Astrocyte (in vitro differentiated cells and primary cell): ENCODE measurements at regions not wholly inside any gene's neighbourhood (a gene's known extent, or its start where the extent isn't known, plus 50 kb on each side); places are given as distances from the start of the nearest gene placed in this dataset.
A peak's percentile ranks its signal among the peaks of the same experiment; 100 is the strongest.

ENCODE experiments used
- DNase-seq: peaks from one replicate; pipeline ENCODE4 v3.0.0-alpha.2; 2010; ENCODE audit warnings: low read depth
- FAIRE-seq: peaks from 2 replicates; lab custom pipeline; 2011; peaks lifted over from hg19 to GRCh38; lab: Jason Lieb, UNC
- H2AFZ ChIP-seq: 2 replicates; pipeline ENCODE4 v1.6.0; 2012; ENCODE audit warnings: low read depth, low read length, inconsistent platforms
- H3K27ac ChIP-seq: 2 replicates; pipeline ENCODE4 v1.5.1; 2011; ENCODE audit warnings: low read depth, low read length, inconsistent platforms
- H3K27me3 ChIP-seq: 2 replicates; pipeline ENCODE4 v1.6.0; 2011; ENCODE audit warnings: low read length, inconsistent platforms; ENCODE audit not compliant: insufficient read depth
- H3K36me3 ChIP-seq: 2 replicates; pipeline ENCODE4 v1.5.1; 2011; ENCODE audit warnings: low read length, inconsistent platforms; ENCODE audit not compliant: insufficient read depth
- H3K4me1 ChIP-seq: 2 replicates; pipeline ENCODE4 v1.5.1; 2011; ENCODE audit warnings: low read length, inconsistent platforms; ENCODE audit not compliant: insufficient read depth
- H3K4me2 ChIP-seq: 2 replicates; pipeline ENCODE4 v1.6.0; 2012; ENCODE audit warnings: low read length, inconsistent platforms
- H3K4me3 ChIP-seq: 2 replicates; pipeline ENCODE4 v1.5.1; 2011; ENCODE audit warnings: low read depth, mild to moderate bottlenecking, low read length, inconsistent platforms; ENCODE audit not compliant: insufficient read depth
- H3K79me2 ChIP-seq: 2 replicates; pipeline ENCODE4 v1.6.0; 2012; ENCODE audit warnings: mild to moderate bottlenecking, low read length, inconsistent platforms; ENCODE audit not compliant: insufficient read depth
- H3K9ac ChIP-seq: 2 replicates; pipeline ENCODE4 v1.6.0; 2012; ENCODE audit warnings: mild to moderate bottlenecking, low read length, inconsistent platforms
- H3K9me3 ChIP-seq: 2 replicates; pipeline ENCODE4 v1.5.1; 2012; ENCODE audit warnings: low read depth, mild to moderate bottlenecking, low read length, inconsistent platforms; ENCODE audit not compliant: insufficient read depth
- H4K20me1 ChIP-seq: 2 replicates; pipeline ENCODE4 v1.6.0; 2012; ENCODE audit warnings: low read length, inconsistent platforms; ENCODE audit not compliant: insufficient read depth
- H3K27ac Mint-ChIP-seq: one replicate; pipeline ENCODE4 v1.8.0; 2021; ENCODE audit warnings: mild to moderate bottlenecking, mixed read lengths; ENCODE audit not compliant: unreplicated experiment
- H3K27me3 Mint-ChIP-seq: one replicate; pipeline ENCODE4 v1.8.0; 2021; ENCODE audit warnings: low read depth, mixed read lengths; ENCODE audit not compliant: unreplicated experiment
- H3K36me3 Mint-ChIP-seq: one replicate; pipeline ENCODE4 v1.8.0; 2021; ENCODE audit warnings: low read depth, mixed read lengths; ENCODE audit not compliant: unreplicated experiment
- H3K4me1 Mint-ChIP-seq: one replicate; pipeline ENCODE4 v1.8.0; 2021; ENCODE audit warnings: low read depth, mixed read lengths; ENCODE audit not compliant: unreplicated experiment
- H3K4me3 Mint-ChIP-seq: one replicate; pipeline ENCODE4 v1.8.0; 2021; ENCODE audit warnings: mild to moderate bottlenecking, moderate library complexity, mixed read lengths; ENCODE audit not compliant: unreplicated experiment
- H3K9me3 Mint-ChIP-seq: one replicate; pipeline ENCODE4 v1.8.0; 2021; ENCODE audit warnings: mild to moderate bottlenecking, mixed read lengths; ENCODE audit not compliant: unreplicated experiment
- CTCF ChIP-seq: IDR thresholded peaks from 2 replicates; pipeline ENCODE4 v1.5.1; 2011; ENCODE audit warnings: low read depth, mild to moderate bottlenecking, inconsistent platforms, low read length, moderate library complexity; ENCODE audit not compliant: insufficient read depth
- EZH2 ChIP-seq: IDR thresholded peaks from 2 replicates; pipeline ENCODE4 v1.6.1; 2012; ENCODE audit warnings: mild to moderate bottlenecking, low read length, inconsistent platforms; ENCODE audit not compliant: insufficient read depth

DNA sequence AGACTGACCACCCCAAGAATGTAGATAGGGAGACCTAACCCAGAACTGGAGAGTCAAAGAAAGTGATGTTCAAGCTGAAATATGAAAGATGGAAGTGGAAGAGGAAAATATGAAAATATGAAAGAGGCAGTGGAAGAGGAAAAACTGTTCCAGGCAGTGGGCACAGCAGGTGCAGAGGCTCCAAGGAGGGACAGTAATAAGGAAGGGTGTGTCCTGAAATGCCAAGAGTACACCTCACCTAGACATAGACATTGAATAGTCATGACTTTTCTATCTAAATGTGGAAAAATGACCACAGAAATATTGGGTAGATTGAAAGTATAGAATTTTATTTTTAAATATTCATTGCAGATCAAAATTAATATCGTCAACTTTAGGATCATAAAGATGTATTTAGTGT lies 161.7 kb upstream of the USP24 start:
- Mint-ChIP-seq H3K36me3 (no peaks in the 10 kb centered on the region), H3K27ac (no peak overlapping the region), H3K9me3 (peaks cover 4% of the 10 kb centered on the region), H3K4me3 (no peak overlapping the region), H3K27me3 (peaks cover 25% of the 10 kb centered on the region), H3K4me1 (no peaks in the 10 kb centered on the region)
- H3K27me3 ChIP-seq, result no peaks in the 10 kb centered on the region
- no peaks in the 10 kb centered on the region for H4K20me1 ChIP-seq
- H3K79me2 ChIP-seq, result no peaks in the 10 kb centered on the region
- no peak for TF ChIP-seq EZH2
- TF ChIP-seq CTCF, result no peak
- no peak overlapping the region for H3K4me3 ChIP-seq
- H3K36me3 ChIP-seq, result no peaks in the 10 kb centered on the region
- no peaks in the 10 kb centered on the region for H3K4me1 ChIP-seq
- no peaks in the 10 kb centered on the region for H3K9me3 ChIP-seq
- no peak overlapping the region for H3K9ac ChIP-seq
- DNase-seq (no peak), FAIRE-seq (no peak)
- no peak overlapping the region for H2AFZ ChIP-seq
- H3K4me2 ChIP-seq, result no peak overlapping the region
- no peak overlapping the region for H3K27ac ChIP-seq

DNA sequence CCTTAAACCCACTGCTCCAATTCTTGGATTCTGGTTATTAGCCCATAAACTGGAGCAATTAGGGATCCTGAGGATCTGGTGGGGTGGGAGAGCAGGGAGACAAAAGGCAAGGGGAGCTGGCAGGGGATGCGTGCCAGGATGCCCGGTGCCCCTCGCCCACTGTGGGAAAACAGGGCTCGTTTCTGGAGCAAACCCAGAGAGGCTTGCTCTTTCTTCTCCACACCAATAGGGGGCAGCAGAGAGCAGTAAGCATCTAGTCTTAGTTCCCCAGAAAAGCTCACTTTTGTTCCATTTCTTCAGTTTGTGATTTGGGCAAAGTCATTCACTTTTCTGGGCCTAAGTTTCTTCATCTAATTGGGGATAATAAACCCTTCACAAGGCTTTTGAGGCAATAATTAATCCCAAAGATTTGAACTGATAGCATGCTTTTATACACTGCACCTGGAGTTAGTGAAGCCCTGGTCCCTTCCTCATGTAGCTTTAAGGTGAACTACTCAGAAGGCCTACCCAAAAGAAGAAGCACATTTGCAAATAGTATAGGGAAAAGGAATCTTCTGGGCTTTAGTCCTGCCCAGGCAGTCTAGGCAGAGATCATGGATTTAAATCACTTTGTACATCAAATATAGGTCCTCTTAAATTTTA lies 160.6 kb upstream of the USP24 start:
- no peak for FAIRE-seq
- no peak overlapping the region for H3K27ac Mint-ChIP-seq
- H3K36me3 ChIP-seq, result no peaks in the 10 kb centered on the region
- no peaks in the 10 kb centered on the region for H3K4me1 ChIP-seq
- H3K27me3 ChIP-seq, result no peaks in the 10 kb centered on the region
- H2AFZ ChIP-seq, result peak overlapping the region; percentile 18
- H3K4me1 Mint-ChIP-seq, result no peaks in the 10 kb centered on the region
- H3K4me3 ChIP-seq, result no peak overlapping the region
- H4K20me1 ChIP-seq, result no peaks in the 10 kb centered on the region
- no peak overlapping the region for H3K4me2 ChIP-seq
- peak; percentile 8 for DNase-seq
- no peak overlapping the region for H3K27ac ChIP-seq
- no peaks in the 10 kb centered on the region for H3K36me3 Mint-ChIP-seq
- H3K9ac ChIP-seq, result no peak overlapping the region
- TF ChIP-seq EZH2 (no peak), CTCF (peak; percentile 90)
- H3K9me3 Mint-ChIP-seq, result peaks cover 4% of the 10 kb centered on the region
- H3K4me3 Mint-ChIP-seq, result no peak overlapping the region
- H3K9me3 ChIP-seq, result no peaks in the 10 kb centered on the region
- peaks cover 18% of the 10 kb centered on the region for H3K27me3 Mint-ChIP-seq
- H3K79me2 ChIP-seq, result no peaks in the 10 kb centered on the region

DNA sequence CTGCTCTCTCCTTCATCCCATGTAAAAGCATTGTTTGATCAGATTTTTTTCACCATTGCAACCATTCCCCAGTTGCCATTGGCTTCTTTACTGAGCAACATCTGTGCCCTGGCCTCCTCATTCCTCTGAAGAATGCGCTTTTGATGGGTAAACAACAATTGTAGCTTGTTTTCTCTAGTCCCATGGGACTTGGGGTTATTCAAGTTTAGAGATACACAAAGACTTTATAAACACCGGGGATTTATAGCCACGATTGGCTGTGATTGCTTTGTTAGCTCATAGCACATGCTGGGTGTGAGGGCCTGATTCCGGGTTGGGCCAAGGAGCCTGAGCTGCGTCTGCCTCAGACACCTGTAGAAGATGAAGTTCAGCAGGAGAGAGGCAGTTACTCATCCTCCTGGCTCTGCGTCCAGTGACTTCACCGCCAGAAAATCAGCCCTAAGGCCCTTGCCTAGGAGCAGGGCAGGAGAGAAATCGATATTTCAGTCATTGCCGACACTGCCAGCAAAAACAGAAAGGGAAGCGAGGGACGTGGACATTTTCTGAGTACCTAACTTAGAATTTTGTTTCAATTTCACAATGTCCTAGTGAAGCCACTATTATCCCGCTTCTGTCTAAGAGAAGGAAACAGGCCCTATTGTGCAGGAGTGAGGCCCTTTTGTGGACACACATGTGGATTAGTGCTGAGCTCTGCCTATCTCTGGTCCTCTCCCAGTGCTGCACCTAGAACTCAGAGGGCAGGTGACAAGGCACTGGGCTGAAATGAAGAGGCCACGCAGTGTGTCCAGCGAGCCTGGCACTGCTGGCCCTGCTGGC lies 159.8 kb upstream of the USP24 start:
- Histone ChIP-seq H3K4me3 (no peak overlapping the region), H3K27me3 (no peaks in the 10 kb centered on the region), H4K20me1 (no peaks in the 10 kb centered on the region), H3K9ac (no peak overlapping the region), H3K27ac (no peak overlapping the region), H3K9me3 (no peaks in the 10 kb centered on the region), H3K4me1 (no peaks in the 10 kb centered on the region), H2AFZ (peak overlapping the region; percentile 18), H3K4me2 (no peak overlapping the region), H3K36me3 (no peaks in the 10 kb centered on the region), H3K79me2 (no peaks in the 10 kb centered on the region)
- DNase-seq, result no peak
- TF ChIP-seq EZH2 (no peak), CTCF (no peak)
- Mint-ChIP-seq H3K36me3 (no peaks in the 10 kb centered on the region), H3K4me3 (no peak overlapping the region), H3K4me1 (no peaks in the 10 kb centered on the region), H3K9me3 (peaks cover 4% of the 10 kb centered on the region), H3K27me3 (peaks cover 17% of the 10 kb centered on the region), H3K27ac (no peak overlapping the region)
- FAIRE-seq, result no peak
